ENCODE measurements at regions not wholly inside any gene's neighbourhood (a gene's known extent, or its start where the extent isn't known, plus 50 kb on each side); places are given as distances from the start of the nearest gene placed in this dataset.

DNA sequence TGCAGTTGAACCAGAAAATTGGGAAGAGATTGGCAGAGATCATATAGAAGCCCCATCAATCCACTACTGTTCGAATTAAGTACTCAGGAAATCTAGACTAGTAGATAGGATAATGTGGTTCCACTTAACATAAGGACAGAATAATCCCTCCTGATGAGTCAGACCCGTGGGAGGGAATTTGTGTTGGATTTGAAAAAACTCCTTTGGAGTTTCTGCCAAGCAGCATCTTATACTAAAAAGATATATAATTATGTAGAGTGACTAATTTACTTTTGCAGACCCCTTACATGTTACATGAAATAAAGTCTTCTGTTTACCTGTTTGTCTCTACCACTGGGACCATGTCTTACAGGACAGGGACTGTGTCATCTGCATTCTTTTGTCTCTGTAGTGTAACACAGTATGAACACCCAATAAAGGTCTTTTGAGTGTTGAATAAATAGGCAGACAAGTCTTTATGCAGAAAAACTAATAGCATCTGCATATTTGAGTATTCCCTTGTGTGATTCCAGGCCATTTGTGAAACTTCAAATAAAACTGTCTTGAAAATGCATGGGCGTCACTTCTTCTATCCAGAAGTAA, 122.6 kb upstream of the DNAJC10 start:
- Histone ChIP-seq H3K4me3 (ENCODE audit: low read depth in 1 of 3, low read length in 3 of 3) (no peak overlapping the region), H3K27ac (ENCODE audit: low read depth in 1 of 2, low read length in 2 of 2) (no peak overlapping the region), H3K9me3 (ENCODE audit: control insufficient read depth in 4 of 4, low read length in 3 of 4) (no peaks in the 10 kb centered on the region), H3K9ac (ENCODE audit: low read depth in 1 of 2, low read length in 2 of 2) (no peak overlapping the region), H3K27me3 (ENCODE audit: control insufficient read depth in 4 of 4, insufficient read depth in 4 of 4, low read length in 3 of 4) (peaks cover 0 to 3% (median 0%) of the 10 kb centered on the region in 4 donors), H3K36me3 (ENCODE audit: control insufficient read depth in 4 of 4, insufficient read depth in 3 of 4, low read depth in 1 of 4, low read length in 3 of 4) (no peaks in the 10 kb centered on the region), H3K4me1 (ENCODE audit: control insufficient read depth in 4 of 4, insufficient read depth in 4 of 4, low read length in 3 of 4) (no peaks in the 10 kb centered on the region)
- WGBS = 62% methylated on average over 3 of the region's 3 CpGs
- no peak for DNase-seq (ENCODE audit: low spot score)
- TF ChIP-seq SP1 (IDR thresholded peaks at IDR 0.05) (no peak), JUND (IDR thresholded peaks at IDR 0.05) (no peak), HNF4A (conservative IDR thresholded peaks at IDR 0.05) (no peak), GABPA (IDR thresholded peaks at IDR 0.05 in 1 of 2, conservative IDR thresholded peaks at IDR 0.05 in 1 of 2) (no peak), HNF4G (IDR thresholded peaks at IDR 0.05) (no peak), EGR1 (IDR thresholded peaks at IDR 0.05; ENCODE audit: low read depth in 2 of 2) (no peak), RAD21 (IDR thresholded peaks at IDR 0.05) (no peak), YY1 (IDR thresholded peaks at IDR 0.05) (no peak)
- TF ChIP-seq, protein P1, sequence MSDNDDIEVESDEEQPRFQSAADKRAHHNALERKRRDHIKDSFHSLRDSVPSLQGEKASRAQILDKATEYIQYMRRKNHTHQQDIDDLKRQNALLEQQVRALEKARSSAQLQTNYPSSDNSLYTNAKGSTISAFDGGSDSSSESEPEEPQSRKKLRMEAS (IDR thresholded peaks at IDR 0.05) = no peak

DNA sequence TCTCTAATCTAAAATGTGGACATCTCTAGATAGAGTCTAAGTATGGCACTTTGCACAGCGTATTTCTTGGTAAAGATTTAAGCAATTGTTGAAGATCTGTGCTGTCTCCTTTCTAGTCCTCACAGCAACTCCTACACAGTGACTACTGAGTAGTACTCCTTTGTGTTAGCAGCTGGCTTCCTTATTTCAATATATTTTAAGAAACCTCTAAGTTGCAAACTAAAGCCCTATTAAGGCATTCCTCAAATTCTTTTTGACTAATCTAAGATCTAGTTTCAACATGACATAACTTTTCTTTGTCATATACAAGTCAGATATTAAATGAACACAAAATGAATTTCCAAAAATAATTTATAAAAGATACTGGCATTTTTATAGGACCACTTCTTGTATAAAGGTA, 121.8 kb upstream of the DNAJC10 start:
- H3K36me3 ChIP-seq (ENCODE audit: control insufficient read depth in 4 of 4, insufficient read depth in 3 of 4, low read depth in 1 of 4, low read length in 3 of 4) = no peaks in the 10 kb centered on the region
- no peak overlapping the region for H3K27ac ChIP-seq (ENCODE audit: low read depth in 1 of 2, low read length in 2 of 2)
- no peak overlapping the region for H3K4me3 ChIP-seq (ENCODE audit: low read depth in 1 of 3, low read length in 3 of 3)
- H3K27me3 ChIP-seq (ENCODE audit: control insufficient read depth in 4 of 4, insufficient read depth in 4 of 4, low read length in 3 of 4) = peaks cover 0 to 3% (median 0%) of the 10 kb centered on the region in 4 donors
- TF ChIP-seq FOXA1 (IDR thresholded peaks at IDR 0.05) (no peak), GABPA (IDR thresholded peaks at IDR 0.05 in 1 of 2, conservative IDR thresholded peaks at IDR 0.05 in 1 of 2) (no peak), SP1 (IDR thresholded peaks at IDR 0.05) (no peak), TAF1 (conservative IDR thresholded peaks at IDR 0.05) (no peak), EGR1 (IDR thresholded peaks at IDR 0.05; ENCODE audit: low read depth in 2 of 2) (no peak), RXRA (IDR thresholded peaks at IDR 0.05) (no peak), JUND (IDR thresholded peaks at IDR 0.05) (no peak), YY1 (IDR thresholded peaks at IDR 0.05) (no peak), HNF4A (conservative IDR thresholded peaks at IDR 0.05) (no peak), NR2F2 (IDR thresholded peaks at IDR 0.05) (no peak), RAD21 (IDR thresholded peaks at IDR 0.05) (no peak), FOXA2 (IDR thresholded peaks at IDR 0.05) (no peak), HNF4G (IDR thresholded peaks at IDR 0.05) (no peak)
- TF ChIP-seq, protein P2, sequence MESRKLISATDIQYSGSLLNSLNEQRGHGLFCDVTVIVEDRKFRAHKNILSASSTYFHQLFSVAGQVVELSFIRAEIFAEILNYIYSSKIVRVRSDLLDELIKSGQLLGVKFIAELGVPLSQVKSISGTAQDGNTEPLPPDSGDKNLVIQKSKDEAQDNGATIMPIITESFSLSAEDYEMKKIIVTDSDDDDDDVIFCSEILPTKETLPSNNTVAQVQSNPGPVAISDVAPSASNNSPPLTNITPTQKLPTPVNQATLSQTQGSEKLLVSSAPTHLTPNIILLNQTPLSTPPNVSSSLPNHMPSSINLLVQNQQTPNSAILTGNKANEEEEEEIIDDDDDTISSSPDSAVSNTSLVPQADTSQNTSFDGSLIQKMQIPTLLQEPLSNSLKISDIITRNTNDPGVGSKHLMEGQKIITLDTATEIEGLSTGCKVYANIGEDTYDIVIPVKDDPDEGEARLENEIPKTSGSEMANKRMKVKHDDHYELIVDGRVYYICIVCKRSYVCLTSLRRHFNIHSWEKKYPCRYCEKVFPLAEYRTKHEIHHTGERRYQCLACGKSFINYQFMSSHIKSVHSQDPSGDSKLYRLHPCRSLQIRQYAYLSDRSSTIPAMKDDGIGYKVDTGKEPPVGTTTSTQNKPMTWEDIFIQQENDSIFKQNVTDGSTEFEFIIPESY (IDR thresholded peaks at IDR 0.05) = no peak
- TF ChIP-seq, protein P1 (IDR thresholded peaks at IDR 0.05) = no peak
- TF ChIP-seq, protein P3, sequence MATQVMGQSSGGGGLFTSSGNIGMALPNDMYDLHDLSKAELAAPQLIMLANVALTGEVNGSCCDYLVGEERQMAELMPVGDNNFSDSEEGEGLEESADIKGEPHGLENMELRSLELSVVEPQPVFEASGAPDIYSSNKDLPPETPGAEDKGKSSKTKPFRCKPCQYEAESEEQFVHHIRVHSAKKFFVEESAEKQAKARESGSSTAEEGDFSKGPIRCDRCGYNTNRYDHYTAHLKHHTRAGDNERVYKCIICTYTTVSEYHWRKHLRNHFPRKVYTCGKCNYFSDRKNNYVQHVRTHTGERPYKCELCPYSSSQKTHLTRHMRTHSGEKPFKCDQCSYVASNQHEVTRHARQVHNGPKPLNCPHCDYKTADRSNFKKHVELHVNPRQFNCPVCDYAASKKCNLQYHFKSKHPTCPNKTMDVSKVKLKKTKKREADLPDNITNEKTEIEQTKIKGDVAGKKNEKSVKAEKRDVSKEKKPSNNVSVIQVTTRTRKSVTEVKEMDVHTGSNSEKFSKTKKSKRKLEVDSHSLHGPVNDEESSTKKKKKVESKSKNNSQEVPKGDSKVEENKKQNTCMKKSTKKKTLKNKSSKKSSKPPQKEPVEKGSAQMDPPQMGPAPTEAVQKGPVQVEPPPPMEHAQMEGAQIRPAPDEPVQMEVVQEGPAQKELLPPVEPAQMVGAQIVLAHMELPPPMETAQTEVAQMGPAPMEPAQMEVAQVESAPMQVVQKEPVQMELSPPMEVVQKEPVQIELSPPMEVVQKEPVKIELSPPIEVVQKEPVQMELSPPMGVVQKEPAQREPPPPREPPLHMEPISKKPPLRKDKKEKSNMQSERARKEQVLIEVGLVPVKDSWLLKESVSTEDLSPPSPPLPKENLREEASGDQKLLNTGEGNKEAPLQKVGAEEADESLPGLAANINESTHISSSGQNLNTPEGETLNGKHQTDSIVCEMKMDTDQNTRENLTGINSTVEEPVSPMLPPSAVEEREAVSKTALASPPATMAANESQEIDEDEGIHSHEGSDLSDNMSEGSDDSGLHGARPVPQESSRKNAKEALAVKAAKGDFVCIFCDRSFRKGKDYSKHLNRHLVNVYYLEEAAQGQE (IDR thresholded peaks at IDR 0.05) = no peak
- H3K4me1 ChIP-seq (ENCODE audit: control insufficient read depth in 4 of 4, insufficient read depth in 4 of 4, low read length in 3 of 4) = no peaks in the 10 kb centered on the region
- 90% methylated on average over 1 of the region's 1 CpG for WGBS
- DNase-seq (ENCODE audit: low spot score) = no peak
- no peak overlapping the region for H3K9ac ChIP-seq (ENCODE audit: low read depth in 1 of 2, low read length in 2 of 2)
- no peaks in the 10 kb centered on the region for H3K9me3 ChIP-seq (ENCODE audit: control insufficient read depth in 4 of 4, low read length in 3 of 4)
